Activated CD8-positive, alpha-beta memory T cell treated with anti-CD3 and anti-CD28 coated beads for 4 hours (primary cell): ENCODE measurements at regions not wholly inside any gene's neighbourhood (a gene's known extent, or its start where the extent isn't known, plus 50 kb on each side); places are given as distances from the start of the nearest gene placed in this dataset.

Source experiments
- DNase-seq, 2 donors: peaks; one replicate each; pipeline ENCODE4 v3.0.0-alpha.2; 2020; ENCODE audit warnings: low read depth in 2 of 2

- no peak for DNase-seq
Observed at GRCh38 chr15:67000896-67001295, 64.5 kb upstream of the SMAD3 start.

- no peak for DNase-seq
Observed at GRCh38 chr15:67002368-67002767, 63.0 kb upstream of the SMAD3 start.

GRCh38 chr15:67003586-67003985 is 61.8 kb upstream of the SMAD3 start:
- no peak for DNase-seq

- DNase-seq, result no peak
Observed at GRCh38 chr15:67004142-67004541, 61.3 kb upstream of the SMAD3 start.

GRCh38 chr15:67005294-67005996 is 60.0 kb upstream of the SMAD3 start:
- DNase-seq, result no peak

- DNase-seq, result no peak
Observed at GRCh38 chr15:67006083-67007065, 59.0 kb upstream of the SMAD3 start.

- no peak for DNase-seq
Observed at GRCh38 chr15:67009576-67010569, 55.5 kb upstream of the SMAD3 start.

GRCh38 chr15:67010898-67011616 is 54.3 kb upstream of the SMAD3 start:
- no peak for DNase-seq

GRCh38 chr15:67011617-67012005 is 53.8 kb upstream of the SMAD3 start:
- no peak for DNase-seq

GRCh38 chr15:67013696-67014095 is 51.7 kb upstream of the SMAD3 start:
- DNase-seq, result no peak
